Activated CD4-positive, CD25-positive, alpha-beta regulatory T cell treated with anti-CD3 and anti-CD28 coated beads, Interleukin-2, amount 50 U/mL, for 24 hours (primary cell): ENCODE measurements at regions not wholly inside any gene's neighbourhood (a gene's known extent, or its start where the extent isn't known, plus 50 kb on each side); places are given as distances from the start of the nearest gene placed in this dataset.
"Not testable (repeated sequence)": the region's sequence is repeated elsewhere in the genome, so short reads cannot be mapped to it uniquely, and the experiment has no call there.

Experiments
- ATAC-seq, 2 donors: fragments of 150-1000 bp; cut with Tn5 transposase; one replicate each; pipeline ENCODE4 v1.10.0; 2021; ENCODE audit warnings: mild to moderate bottlenecking in 1 of 2, moderate library complexity in 1 of 2

DNA sequence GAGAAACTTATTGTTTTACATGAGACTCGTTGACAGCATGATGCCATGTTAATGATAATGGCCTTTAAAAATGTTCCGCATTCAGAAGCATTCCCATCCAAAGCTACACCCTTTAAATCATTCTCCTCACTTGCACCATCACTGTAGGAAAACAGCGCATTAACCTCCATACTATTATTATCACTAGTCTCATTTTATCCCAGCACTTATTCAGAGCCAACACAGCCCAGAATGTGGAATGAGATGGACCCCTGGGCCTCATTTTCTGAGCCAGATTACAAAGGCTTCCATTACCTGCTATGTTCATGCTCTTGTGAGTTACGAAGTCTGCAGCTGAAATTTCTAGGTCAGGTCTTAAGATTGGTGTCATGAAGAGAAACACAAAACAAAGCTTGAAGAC, 159.4 kb downstream of the HS3ST3A1 start:
- ATAC-seq = no peak

DNA sequence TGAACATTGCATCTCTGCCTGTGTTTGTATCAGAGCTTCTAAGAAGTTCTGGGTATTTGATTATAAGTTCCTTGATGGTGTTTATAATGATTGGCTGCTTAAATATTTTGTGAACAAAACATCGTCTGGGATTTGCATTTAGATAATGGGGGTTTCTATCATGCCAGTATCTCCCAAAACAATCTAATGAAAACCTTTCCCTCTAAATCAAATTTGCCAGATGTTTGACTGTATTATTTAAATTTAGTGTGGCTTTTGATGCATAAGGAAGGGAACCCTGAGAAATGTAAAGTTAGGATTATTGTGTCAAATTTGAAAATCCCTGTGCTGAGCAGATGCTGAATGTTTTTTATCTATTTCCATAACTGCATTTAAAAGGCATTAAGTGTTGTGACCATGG, 159.9 kb downstream of the HS3ST3A1 start:
- no peak for ATAC-seq

DNA sequence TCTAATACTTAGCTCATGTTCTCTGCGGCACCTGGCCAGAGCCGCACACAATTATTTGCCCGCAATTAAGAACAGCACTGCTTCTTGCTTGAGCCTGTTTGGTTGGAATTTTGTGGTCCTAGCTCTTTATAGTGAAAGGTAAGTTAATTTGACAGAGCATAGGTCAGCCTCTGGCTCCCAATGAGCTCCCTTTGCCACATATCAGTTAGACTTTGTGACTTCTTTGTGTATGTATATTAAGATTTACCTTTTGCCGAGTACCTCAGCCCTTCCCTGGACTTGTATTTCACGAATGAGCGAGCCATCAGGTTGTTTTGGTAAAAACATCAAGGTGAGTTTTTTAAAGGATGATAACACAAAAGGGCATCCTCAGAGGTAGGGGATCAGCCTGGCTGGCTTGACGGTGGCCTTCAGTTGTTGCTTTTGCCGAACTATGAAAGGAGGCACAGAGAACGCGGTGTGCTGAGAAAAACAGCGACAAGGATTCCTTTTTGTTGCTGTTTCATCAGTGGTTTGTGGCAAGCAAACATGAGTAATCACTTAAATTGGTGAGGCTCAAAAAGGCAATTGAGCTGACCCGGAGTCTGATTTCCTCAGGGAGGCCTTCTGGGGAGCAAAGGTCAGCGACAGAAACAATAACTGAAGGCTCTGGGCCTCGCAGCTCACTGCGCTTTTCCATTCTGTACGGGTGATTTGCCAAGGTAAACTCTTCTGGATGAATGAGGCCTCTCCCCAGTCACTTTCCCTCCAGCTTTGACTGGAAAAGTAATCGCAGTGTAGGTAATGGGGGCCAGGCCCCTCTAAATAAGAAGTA, 163.6 kb downstream of the HS3ST3A1 start:
- no peak for ATAC-seq

DNA sequence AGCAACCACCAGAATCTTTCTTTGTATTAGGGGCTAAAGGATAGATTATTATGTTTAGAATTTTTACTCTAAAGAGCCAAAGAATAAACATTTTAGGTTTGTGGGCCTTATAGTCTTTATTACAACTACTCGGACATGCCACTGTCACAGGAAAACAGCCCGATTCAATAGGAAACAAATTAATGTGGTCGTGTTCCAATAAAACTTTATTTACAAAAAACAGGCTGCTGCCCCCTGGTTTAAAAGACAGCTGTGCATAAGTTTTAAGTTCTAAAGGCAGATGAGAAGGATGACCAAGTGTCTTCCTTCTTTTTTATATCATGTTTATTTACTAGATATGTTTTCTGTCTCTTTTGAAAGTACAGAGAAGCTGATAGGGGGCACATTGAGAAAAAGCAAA, 166.5 kb downstream of the HS3ST3A1 start:
- no peak for ATAC-seq

DNA sequence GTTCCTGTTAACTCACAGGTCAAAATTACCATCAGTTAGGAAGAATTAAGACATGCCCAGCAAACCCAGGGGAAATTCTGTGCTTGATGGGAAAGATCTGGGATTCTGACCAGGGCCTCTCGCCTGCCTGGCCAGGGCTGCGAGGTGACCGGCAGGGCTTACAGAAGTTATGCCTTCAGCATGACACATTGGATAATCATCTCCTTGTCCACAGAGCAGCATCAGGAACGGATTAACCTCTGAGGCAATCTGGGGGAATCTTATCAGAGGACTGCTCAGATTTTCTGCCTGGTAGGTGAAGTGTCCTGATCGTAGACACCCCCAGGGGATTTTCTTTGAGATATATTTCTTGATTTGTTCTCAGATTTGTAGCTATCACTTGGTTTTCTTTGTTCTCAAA, 172.5 kb downstream of the HS3ST3A1 start:
- no peak for ATAC-seq

DNA sequence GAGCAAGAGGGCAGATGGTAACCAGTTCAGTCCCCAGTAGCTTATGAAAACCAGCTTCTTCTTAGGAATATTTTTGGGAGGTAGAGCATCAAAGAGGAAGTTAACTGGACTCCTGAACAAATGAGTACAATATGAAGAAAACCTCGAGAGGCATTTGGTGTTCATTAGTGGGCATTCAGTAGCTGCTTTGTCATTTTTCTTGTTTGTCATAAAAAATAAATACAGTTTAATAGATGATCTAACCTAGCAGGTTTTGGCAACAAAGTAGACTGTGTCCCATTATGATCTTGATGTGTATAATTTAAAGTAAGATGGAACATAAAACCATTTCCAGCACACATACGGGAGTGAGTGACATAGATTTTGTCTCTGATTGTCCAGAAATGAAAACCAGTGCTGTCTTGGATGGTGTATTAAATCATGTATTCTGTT, 173.1 kb downstream of the HS3ST3A1 start:
- no peak for ATAC-seq

DNA sequence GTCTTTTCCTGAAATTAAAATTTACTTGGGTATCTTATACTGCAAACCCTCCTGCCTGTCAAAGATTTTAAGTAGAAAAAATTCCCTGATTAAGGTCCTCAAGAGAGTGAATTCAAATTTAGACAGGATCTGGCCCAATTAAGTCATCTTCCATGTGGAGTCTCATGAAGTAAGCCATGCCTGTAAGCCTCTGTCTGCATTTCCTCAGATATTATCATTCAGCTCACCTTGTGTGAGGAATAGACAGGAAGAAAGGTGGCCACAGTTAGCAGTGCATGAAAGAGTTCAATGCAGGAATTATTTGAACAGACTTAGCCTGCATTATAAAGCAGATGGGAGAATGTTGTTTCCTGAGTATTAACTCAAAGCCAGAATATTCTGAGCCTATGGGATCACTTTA, 174.7 kb downstream of the HS3ST3A1 start:
- no peak for ATAC-seq

DNA sequence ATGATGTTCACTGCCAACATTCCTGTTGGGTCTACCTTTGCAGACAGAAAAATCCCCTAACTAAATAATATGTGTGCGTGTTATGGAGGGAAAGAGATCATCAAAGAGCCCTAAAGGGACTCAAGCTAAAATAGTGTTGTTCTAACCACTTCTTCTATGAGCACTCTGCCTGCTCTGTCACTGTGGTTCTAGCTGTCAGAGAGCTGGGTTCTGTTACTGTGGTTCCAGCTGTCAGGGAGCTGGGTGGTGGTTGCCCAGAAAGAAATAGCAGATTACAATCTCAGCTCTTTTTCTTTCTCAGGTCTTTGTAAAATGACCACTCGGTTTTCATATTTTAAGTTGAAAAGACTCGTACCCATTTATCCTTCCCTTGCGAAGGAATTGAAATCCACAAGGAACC, 176.3 kb downstream of the HS3ST3A1 start:
- no peak for ATAC-seq

DNA sequence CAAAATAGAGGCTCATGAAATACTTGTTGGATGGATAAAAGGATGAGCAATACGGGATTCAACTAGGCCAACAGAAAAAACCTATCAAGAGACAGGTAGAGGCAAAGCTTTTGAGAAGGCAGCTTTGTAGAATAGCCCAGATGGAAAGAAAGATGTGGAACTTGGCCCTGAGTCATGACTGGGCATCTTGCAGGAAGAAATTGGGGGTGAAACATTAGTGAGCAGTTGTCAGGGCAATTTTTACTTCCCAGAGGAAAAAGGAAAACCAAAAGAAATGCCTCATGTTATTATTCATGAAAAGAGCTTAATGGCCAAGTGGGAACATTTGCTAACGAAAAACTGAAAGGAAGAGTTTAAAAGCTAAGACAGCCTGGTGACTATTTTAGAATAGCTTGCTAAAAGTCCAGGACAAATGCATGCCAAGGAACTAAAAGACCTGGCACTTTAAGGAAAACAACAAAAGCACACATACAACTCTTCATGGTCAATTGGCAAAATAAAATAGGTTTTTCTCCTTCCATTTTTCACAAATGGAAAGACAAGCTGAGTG, 180.1 kb downstream of the HS3ST3A1 start:
- no peak for ATAC-seq

DNA sequence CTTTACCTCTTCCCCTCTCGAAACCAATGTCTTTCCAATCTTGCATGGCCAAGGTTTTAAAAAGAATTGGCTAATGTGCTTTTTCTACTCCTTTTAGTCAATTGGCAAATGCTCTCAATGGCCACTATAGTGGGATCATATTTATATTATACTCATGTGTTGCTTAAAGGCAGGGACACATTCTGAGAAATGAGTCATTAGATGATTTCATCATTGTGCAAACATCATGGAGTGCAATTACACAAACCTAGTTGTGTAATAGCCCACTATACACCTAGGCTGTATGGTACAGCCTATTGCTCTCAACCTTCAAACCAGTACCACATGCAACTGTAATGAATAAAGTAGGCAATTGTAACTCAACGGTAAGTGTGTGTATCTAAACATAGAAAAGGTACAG, 180.9 kb downstream of the HS3ST3A1 start:
- no peak for ATAC-seq

DNA sequence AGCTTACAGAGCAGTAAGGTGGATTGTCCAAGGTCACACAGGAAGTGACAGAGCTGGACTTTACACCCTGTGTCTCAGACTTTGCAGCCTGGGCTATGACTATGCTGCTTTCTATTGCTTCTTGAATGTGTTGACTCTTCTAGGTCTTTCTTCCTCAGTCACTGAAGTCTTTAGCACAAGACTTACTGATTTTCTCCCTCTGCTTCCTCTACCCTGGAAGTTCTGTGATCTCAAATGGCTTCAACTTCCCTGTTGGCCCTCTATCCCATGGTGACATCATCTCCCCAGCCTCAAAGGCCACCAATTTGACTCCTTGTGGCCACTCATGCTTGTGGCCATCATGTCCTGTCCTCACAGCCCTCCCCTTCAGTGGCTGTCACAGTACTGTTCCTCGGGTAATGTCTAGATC, 181.3 kb downstream of the HS3ST3A1 start:
- no peak for ATAC-seq

DNA sequence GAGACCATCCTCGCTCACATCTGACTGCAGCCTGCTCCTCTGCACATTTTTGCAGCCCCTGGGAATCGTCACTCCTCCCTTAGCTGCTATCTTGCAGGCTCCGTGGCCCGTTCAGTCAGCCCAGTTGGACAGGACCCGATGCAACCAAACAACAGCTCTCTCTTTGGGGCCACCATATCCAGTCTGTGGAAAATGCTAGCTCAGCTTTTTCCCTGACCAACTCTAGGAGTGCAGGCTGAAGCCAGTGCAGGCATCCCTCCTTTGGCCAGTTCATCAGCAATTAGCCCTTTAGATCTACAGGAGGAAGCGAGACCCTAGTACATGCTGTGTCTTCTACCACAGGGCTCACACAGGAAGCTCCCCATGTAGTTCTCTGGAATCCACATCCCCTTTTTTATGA, 182.1 kb downstream of the HS3ST3A1 start:
- no peak for ATAC-seq

DNA sequence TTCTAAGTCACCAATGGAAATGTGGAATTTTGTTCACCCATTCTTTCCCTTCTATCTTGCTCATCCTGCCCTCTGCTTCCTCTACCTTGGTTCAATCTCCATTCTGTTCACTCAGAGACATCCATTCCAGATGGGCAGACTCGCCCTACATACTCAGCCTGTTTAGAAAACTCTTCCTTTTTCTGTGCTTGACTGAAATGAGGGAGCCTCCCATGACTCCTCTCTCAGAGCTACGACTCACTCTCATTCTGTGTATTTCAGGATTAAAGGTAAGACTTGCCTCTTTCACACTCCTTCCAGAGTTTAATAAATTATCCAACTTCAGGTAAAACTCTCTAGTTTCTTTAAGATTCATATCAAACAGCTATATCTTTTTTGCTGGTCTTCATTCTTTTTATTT, 182.8 kb downstream of the HS3ST3A1 start:
- ATAC-seq = no peak

DNA sequence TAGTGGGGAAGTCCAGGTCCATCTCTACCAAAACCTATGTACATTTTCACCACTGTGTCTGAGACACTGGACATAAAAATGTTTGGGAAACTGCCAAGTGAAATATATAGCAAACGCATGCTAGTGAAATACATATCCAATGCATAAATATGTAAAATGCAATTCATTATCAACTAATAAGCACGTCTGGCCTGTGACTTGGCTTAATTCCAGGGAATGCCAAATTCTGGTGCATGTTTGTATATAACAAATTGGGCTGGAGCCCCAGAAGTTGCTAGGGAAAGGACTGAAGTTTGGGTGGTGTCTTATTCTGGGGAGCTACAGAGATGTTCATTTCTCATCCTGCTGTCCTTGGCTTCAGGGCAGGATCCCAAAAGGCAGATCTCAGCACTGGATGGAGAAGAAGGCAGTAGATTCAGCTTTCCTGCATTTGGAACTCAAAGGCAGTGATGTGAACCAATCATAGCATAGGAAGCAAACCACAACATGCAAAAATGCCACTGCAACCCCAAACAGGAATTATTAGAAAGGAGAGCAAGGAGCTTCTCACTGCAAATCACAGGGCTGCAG, 184.3 kb downstream of the HS3ST3A1 start:
- ATAC-seq = no peak

DNA sequence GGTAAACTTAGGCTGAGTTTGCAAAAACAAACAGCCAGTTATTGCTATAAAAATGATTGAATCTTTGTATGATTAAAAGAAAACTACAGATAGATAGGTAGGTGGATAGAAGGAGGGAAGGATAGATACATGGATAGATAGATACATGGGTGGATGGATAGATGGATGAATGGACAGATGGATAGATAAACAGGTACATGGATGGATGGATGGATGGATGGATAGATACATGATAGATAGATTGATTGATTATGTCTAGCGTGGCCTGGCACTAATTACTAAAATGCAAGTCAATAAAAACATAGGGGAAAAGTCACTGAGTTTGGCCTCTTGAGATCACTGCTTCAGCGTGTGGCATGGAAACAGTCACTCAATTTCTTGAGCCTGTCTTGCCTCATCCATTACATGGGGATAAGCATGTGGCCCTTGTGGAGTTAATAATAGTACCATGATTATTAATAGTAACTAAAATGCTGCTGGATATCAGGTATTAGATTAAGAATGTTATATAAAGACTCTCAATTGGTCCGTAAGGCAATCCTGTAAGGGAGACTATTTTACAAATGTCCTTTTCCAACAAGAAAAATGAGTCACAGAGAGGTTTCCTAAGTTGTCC, 184.9 kb downstream of the HS3ST3A1 start:
- no peak for ATAC-seq

DNA sequence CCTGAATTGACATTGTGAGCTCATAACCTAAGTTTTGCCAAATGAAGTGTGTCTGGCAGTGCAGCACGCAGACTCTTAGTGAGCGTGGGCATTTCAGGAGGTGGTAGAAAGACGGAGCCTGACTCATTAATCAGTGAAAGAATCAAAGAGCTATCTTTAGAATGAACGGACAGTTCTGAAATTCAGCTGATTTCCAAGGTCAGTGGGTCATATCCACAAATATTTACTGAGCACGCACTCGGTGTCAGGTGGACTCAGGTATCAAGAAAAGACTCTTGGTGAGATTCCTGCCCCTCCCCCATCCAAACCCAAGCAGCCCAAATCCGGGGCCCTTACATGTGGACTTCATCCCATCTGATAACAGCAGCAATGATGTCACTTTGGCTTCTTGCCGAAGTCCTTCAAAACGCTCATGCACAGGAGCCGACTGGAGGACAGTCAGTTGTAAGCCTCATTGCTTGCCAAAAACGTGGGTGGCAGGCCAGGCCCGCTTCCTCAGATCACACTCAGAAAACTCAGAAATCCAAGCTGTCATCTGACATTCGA, 185.8 kb downstream of the HS3ST3A1 start:
- no peak for ATAC-seq

DNA sequence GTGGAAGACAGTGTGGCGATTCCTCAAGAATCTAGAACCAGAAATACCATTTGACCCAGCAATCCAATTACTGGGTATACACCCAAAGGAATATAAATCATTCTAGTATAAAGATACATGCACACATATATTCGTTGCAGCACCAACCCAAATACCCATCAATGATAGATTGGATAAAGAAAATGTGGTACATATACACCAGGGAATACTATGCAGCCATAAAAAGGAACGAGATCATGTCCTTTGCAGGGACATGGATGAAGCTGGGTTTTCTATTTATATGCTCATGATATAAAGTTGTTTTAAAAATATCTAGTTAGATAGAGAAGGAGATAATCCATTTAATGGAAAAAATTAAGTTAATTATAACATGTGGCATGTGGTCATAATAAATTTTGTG, 186.5 kb downstream of the HS3ST3A1 start:
- ATAC-seq = not testable (repeated sequence)

DNA sequence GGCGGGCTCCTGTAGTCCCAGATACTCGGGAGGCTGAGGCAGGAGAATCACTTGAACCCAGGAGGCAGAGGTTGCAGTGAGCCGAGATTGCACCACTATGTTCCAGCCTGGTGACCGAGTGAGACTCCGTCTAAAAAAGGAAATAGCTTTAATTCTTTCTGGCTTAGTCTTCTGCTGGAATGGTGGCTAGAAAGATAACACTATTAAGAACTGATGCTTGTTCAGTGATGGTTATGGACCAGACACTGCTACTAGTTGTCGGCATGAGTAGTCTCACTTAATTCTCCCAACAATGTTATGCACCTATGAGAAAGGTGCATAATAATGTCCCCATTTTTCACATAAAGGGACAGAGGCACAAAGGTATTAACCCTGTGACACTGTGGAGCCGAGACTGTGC, 188.7 kb downstream of the HS3ST3A1 start:
- no peak for ATAC-seq

DNA sequence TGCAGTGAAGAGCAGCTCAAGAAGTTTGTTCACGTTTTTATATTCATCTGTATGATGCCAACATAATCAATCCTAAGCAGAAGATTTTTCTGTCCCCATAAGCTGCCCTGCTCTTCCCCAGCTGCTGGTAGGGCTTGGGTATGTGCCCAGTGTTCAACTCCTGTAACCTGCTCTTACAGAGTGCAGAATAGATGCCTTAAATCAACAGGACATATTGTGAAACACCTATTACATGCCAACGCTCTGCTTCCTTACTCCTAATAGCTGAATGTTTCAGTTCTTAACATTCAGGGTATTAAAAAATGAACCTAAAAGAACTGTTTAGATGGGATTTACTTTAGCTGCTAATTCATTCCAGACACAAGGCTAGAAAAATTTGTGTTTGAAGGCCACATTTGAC, 190.9 kb downstream of the HS3ST3A1 start:
- ATAC-seq = no peak

DNA sequence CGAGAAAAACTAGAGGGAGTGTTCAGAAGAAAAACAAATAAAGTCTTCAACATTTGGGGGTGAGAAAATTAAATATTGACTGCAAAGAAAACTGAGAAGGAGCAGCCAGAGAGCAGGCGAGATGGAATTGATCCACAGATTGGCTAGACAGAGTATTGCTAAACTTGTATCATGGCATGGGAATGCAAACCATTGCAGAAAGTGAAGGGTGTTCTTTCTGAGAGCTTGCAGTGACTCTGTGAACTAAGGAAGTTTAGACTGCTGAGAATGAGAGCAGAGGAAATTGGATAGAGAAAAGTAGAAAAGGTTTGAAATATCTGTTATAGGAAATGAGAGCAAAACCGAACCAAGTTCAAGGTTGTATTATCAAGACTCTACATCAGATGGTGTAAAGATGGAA, 191.5 kb downstream of the HS3ST3A1 start:
- ATAC-seq = no peak

DNA sequence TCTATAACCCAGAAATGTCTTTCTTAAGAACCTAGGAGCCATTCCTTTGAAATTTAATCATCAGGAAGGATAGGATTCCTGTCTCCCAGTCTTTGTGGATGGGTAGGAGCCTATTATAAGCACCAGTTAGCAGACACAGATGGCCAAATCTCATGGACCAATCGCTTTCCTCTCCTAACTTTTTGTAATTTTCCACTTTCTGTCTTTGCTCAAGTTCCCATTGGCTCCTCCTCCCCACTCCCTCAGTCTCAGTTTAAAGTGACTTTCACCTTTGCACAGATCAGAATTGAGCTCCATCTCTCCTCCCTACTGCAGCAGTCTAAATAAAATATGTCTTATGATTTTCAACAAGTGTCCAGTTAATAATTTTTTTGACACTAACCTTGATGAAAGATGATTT, 192.3 kb downstream of the HS3ST3A1 start:
- ATAC-seq = no peak

DNA sequence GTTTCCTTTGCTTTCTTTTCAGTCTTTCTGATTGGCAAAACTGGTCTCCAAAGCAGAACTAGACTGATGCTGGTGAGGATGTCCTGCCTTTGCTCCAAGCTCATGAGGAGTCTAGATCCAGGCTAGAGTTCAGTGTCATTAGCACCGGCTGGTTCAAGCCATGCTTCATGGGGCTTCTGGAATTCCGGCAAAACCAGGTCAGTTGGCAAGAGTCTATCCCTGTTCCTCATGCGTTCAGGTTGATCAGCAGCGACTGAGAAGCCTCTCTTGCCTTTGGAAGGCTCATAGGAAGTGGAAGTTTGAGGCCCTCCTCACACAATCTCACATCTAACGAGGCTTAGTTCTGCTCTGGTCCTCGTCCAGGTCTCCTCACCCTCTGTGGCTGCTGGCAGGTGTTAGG, 194.3 kb downstream of the HS3ST3A1 start:
- no peak for ATAC-seq

DNA sequence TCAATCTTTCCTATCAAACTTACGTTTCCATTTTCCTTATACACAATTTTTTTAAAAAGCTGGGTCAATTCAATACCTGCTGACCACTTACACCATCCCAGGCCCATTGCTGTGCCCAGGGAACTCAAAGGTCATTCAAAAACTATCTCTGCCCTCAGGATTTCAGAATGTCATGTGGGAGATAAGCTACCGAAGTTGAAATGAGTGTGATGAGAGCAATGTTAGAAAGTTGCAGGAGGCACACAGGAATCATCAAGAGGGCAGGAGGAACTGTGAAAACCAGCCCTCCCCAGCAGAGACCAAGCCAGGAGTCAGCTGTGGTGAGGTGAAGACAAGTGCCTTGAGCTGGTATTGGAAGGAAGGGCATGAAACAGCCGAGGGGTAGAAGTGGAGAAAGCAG, 195.9 kb downstream of the HS3ST3A1 start:
- no peak for ATAC-seq

DNA sequence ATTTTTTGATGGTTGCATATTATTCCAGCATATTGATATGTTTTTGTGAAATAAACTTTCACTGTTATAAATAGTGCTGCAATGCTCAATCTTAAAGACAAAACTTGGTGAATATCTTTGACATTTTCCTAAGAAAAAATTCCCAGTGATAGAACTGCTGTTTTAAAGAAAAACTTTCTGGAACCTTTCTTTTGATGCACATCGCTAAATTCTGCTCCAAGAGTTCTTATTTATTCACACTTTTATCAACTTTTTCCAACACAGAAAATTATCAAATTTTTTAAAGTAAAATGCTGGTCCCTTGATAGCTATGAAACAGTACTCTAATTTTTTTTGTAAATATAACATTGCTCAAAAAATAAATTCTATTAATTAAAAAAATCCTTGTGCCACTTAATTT, 196.6 kb downstream of the HS3ST3A1 start:
- ATAC-seq = no peak
